CD4-positive, alpha-beta memory T cell (primary cell): ENCODE measurements at regions not wholly inside any gene's neighbourhood (a gene's known extent, or its start where the extent isn't known, plus 50 kb on each side); places are given as distances from the start of the nearest gene placed in this dataset.

ENCODE experiments used
- CTCF ChIA-PET: fragments of 350-600 bp; sonication (Branson Sonifier 250); formaldehyde crosslinking; loops from one replicate; lab custom pipeline; 2021; ENCODE audit warnings: inconsistent platforms; ENCODE audit not compliant: partially characterized antibody; lab: Charles Lee
- POLR2A ChIA-PET: fragments of 350-600 bp; sonication (Branson Sonifier 250); formaldehyde crosslinking; loops from one replicate; lab custom pipeline; 2021; ENCODE audit not compliant: partially characterized antibody; lab: Charles Lee
- DNase-seq, 5 donors: peaks; one replicate each; pipeline versions ENCODE4 v3.0.0 to v3.0.0-alpha.2; 2020 to 2022; ENCODE audit warnings: mixed read lengths in 1 of 5
- H3K27ac ChIP-seq: one replicate; pipeline ENCODE4 v1.7.0; 2013; ENCODE audit warnings: low read depth, low read length
- H3K27me3 ChIP-seq: 2 replicates; pipeline ENCODE4 v1.7.0; 2013; ENCODE audit warnings: mild to moderate bottlenecking, low read length, moderate library complexity; ENCODE audit not compliant: insufficient read depth
- H3K36me3 ChIP-seq: 2 replicates; pipeline ENCODE4 v1.7.0; 2013; ENCODE audit warnings: mild to moderate bottlenecking, low read length, moderate library complexity; ENCODE audit not compliant: insufficient read depth
- H3K4me1 ChIP-seq: 2 replicates; pipeline ENCODE4 v1.7.0; 2013; ENCODE audit warnings: mild to moderate bottlenecking, low read length, moderate library complexity; ENCODE audit not compliant: insufficient read depth
- H3K4me3 ChIP-seq, 2 donors: one replicate each; pipeline ENCODE4 v1.7.0; 2013; ENCODE audit warnings: low read length in 2 of 2, mild to moderate bottlenecking in 1 of 2
- H3K9me3 ChIP-seq, 2 donors: one replicate each; pipeline ENCODE4 v1.7.0; 2013; ENCODE audit warnings: low read length in 2 of 2, control low read depth in 1 of 2; ENCODE audit not compliant: control insufficient read depth in 1 of 2
- H3K27ac Mint-ChIP-seq, 7 donors: one replicate each; pipeline ENCODE4 v1.8.0; 2020 to 2021; ENCODE audit warnings: mixed read lengths in 7 of 7, mild to moderate bottlenecking in 6 of 7, inconsistent platforms in 3 of 7, moderate library complexity in 3 of 7
- H3K27me3 Mint-ChIP-seq, 2 donors: one replicate each; pipeline ENCODE4 v1.8.0; 2020 to 2021; ENCODE audit warnings: mixed read lengths in 2 of 2
- H3K36me3 Mint-ChIP-seq, 2 donors: one replicate each; pipeline ENCODE4 v1.8.0; 2020 to 2021; ENCODE audit warnings: mixed read lengths in 2 of 2, inconsistent platforms in 1 of 2, mild to moderate bottlenecking in 1 of 2
- H3K4me1 Mint-ChIP-seq, 4 donors: one replicate each; pipeline ENCODE4 v1.8.0; 2020 to 2021; ENCODE audit warnings: mixed read lengths in 4 of 4, mild to moderate bottlenecking in 1 of 4
- H3K4me3 Mint-ChIP-seq, 8 donors: one replicate each; pipeline ENCODE4 v1.8.0; 2020 to 2021; ENCODE audit warnings: mixed read lengths in 8 of 8, mild to moderate bottlenecking in 7 of 8, moderate library complexity in 6 of 8, inconsistent platforms in 3 of 8
- H3K9me3 Mint-ChIP-seq, 8 donors: one replicate each; pipeline ENCODE4 v1.8.0; 2020 to 2021; ENCODE audit warnings: mixed read lengths in 8 of 8, mild to moderate bottlenecking in 5 of 8, inconsistent platforms in 3 of 8, moderate library complexity in 1 of 8
- intact Hi-C: fragments of 100-400 bp; cut with micrococcal nuclease; formaldehyde crosslinking; loops from one replicate; pipeline ENCODE4 v1.15.1; 2023

- H3K4me3 Mint-ChIP-seq: no peak overlapping the region
- Histone ChIP-seq H3K9me3 (no peaks in the 10 kb centered on the region), H3K4me3 (no peak overlapping the region), H3K27me3 (no peaks in the 10 kb centered on the region), H3K4me1 (no peaks in the 10 kb centered on the region), H3K27ac (no peak overlapping the region), H3K36me3 (no peaks in the 10 kb centered on the region)
- H3K4me1 Mint-ChIP-seq: no peaks in the 10 kb centered on the region
- POLR2A ChIA-PET: no interaction called here
- peaks cover 0 to 48% (median 21%) of the 10 kb centered on the region in 8 donors for H3K9me3 Mint-ChIP-seq
- intact Hi-C loops: no loop called here
- H3K27ac Mint-ChIP-seq: no peak overlapping the region
- CTCF ChIA-PET: interaction anchor here (0.9 to 1.5 kb wide), 4 partner anchors 8 to 311 kb away, joined by 3 read pairs; no protein-coding TSS in a partner anchor
- DNase-seq: no peak
- H3K36me3 Mint-ChIP-seq: peaks cover 0 to 3% of the 10 kb centered on the region in 2 donors
- H3K27me3 Mint-ChIP-seq: peaks cover 5 to 6% of the 10 kb centered on the region in 2 donors
Observed at GRCh38 chr6:137652961-137653705, 158.9 kb upstream of the OLIG3 start.

GRCh38 chr6:137653706-137654059 is 159.5 kb upstream of the OLIG3 start:
- intact Hi-C loops: no loop called here
- Mint-ChIP-seq H3K4me3 (no peak overlapping the region), H3K27me3 (peaks cover 4 to 7% of the 10 kb centered on the region in 2 donors), H3K9me3 (peaks cover 0 to 48% (median 21%) of the 10 kb centered on the region in 8 donors), H3K4me1 (no peaks in the 10 kb centered on the region), H3K36me3 (peaks cover 0 to 3% of the 10 kb centered on the region in 2 donors), H3K27ac (no peak overlapping the region)
- Histone ChIP-seq H3K36me3 (no peaks in the 10 kb centered on the region), H3K27ac (no peak overlapping the region), H3K4me1 (no peaks in the 10 kb centered on the region), H3K9me3 (no peaks in the 10 kb centered on the region), H3K27me3 (no peaks in the 10 kb centered on the region), H3K4me3 (no peak overlapping the region)
- ChIA-PET CTCF (interaction anchor here (0.9 to 1.0 kb wide), 2 partner anchors 12 to 15 kb away, joined by 3 read pairs; no protein-coding TSS in a partner anchor), POLR2A (no interaction called here)
- no peak for DNase-seq

GRCh38 chr6:137654365-137654981 is 160.3 kb upstream of the OLIG3 start:
- POLR2A ChIA-PET: no interaction called here
- H3K4me1 ChIP-seq: no peaks in the 10 kb centered on the region
- CTCF ChIA-PET: no interaction called here
- H3K9me3 Mint-ChIP-seq: peaks cover 0 to 48% (median 21%) of the 10 kb centered on the region in 8 donors
- no peak overlapping the region for H3K27ac Mint-ChIP-seq
- no peak overlapping the region for H3K4me3 Mint-ChIP-seq
- no peaks in the 10 kb centered on the region for H3K36me3 ChIP-seq
- no peak overlapping the region for H3K27ac ChIP-seq
- peaks cover 2 to 7% of the 10 kb centered on the region in 2 donors for H3K27me3 Mint-ChIP-seq
- H3K27me3 ChIP-seq: no peaks in the 10 kb centered on the region
- H3K36me3 Mint-ChIP-seq: peaks cover 0 to 3% of the 10 kb centered on the region in 2 donors
- no peak overlapping the region for H3K4me3 ChIP-seq
- H3K4me1 Mint-ChIP-seq: no peaks in the 10 kb centered on the region
- intact Hi-C loops: no loop called here
- DNase-seq: no peak
- no peaks in the 10 kb centered on the region for H3K9me3 ChIP-seq

- H3K27ac ChIP-seq: no peak overlapping the region
- H3K27me3 ChIP-seq: no peaks in the 10 kb centered on the region
- Mint-ChIP-seq H3K27ac (no peak overlapping the region), H3K4me1 (no peaks in the 10 kb centered on the region), H3K36me3 (peaks cover 0 to 3% of the 10 kb centered on the region in 2 donors), H3K4me3 (no peak overlapping the region), H3K9me3 (peaks cover 0 to 48% (median 21%) of the 10 kb centered on the region in 8 donors), H3K27me3 (peaks cover 0 to 7% of the 10 kb centered on the region in 2 donors)
- ChIA-PET CTCF (no interaction called here), POLR2A (no interaction called here)
- DNase-seq: no peak
- intact Hi-C loops: no loop called here
- H3K9me3 ChIP-seq: no peaks in the 10 kb centered on the region
- no peaks in the 10 kb centered on the region for H3K4me1 ChIP-seq
- H3K4me3 ChIP-seq: no peak overlapping the region
- H3K36me3 ChIP-seq: no peaks in the 10 kb centered on the region
Observed at GRCh38 chr6:137655291-137655690, 161.1 kb upstream of the OLIG3 start.

GRCh38 chr6:137656735-137657134 is 162.5 kb upstream of the OLIG3 start:
- H3K27ac Mint-ChIP-seq: no peak overlapping the region
- no peak overlapping the region for H3K27ac ChIP-seq
- intact Hi-C loops: no loop called here
- H3K4me3 Mint-ChIP-seq: no peak overlapping the region
- peaks cover 0 to 45% (median 21%) of the 10 kb centered on the region in 8 donors for H3K9me3 Mint-ChIP-seq
- no peaks in the 10 kb centered on the region for H3K36me3 ChIP-seq
- H3K27me3 Mint-ChIP-seq: peaks cover 0 to 4% of the 10 kb centered on the region in 2 donors
- CTCF ChIA-PET: no interaction called here
- no peaks in the 10 kb centered on the region for H3K9me3 ChIP-seq
- H3K4me1 ChIP-seq: no peaks in the 10 kb centered on the region
- no peaks in the 10 kb centered on the region for H3K4me1 Mint-ChIP-seq
- peaks cover 0 to 3% of the 10 kb centered on the region in 2 donors for H3K36me3 Mint-ChIP-seq
- H3K27me3 ChIP-seq: no peaks in the 10 kb centered on the region
- DNase-seq: no peak
- POLR2A ChIA-PET: no interaction called here
- H3K4me3 ChIP-seq: no peak overlapping the region

GRCh38 chr6:137657351-137657911 is 163.2 kb upstream of the OLIG3 start:
- no peaks in the 10 kb centered on the region for H3K4me1 ChIP-seq
- ChIA-PET POLR2A (no interaction called here), CTCF (interaction anchor here (1.3 to 1.6 kb wide), 2 partner anchors 25 to 451 kb away, joined by 3 to 5 read pairs; no protein-coding TSS in a partner anchor)
- no peaks in the 10 kb centered on the region for H3K27me3 ChIP-seq
- no peak overlapping the region for H3K4me3 ChIP-seq
- intact Hi-C loops: no loop called here
- H3K4me1 Mint-ChIP-seq: no peaks in the 10 kb centered on the region
- H3K36me3 Mint-ChIP-seq: peaks cover 0 to 3% of the 10 kb centered on the region in 2 donors
- no peaks in the 10 kb centered on the region for H3K36me3 ChIP-seq
- peaks cover 0 to 38% (median 19%) of the 10 kb centered on the region in 8 donors for H3K9me3 Mint-ChIP-seq
- H3K4me3 Mint-ChIP-seq: no peak overlapping the region
- no peak overlapping the region for H3K27ac ChIP-seq
- peaks cover 0 to 4% of the 10 kb centered on the region in 2 donors for H3K27me3 Mint-ChIP-seq
- DNase-seq: no peak
- H3K9me3 ChIP-seq: no peaks in the 10 kb centered on the region
- no peak overlapping the region for H3K27ac Mint-ChIP-seq

- ChIA-PET CTCF (interaction anchor here (0.7 to 1.8 kb wide), 8 partner anchors 10 to 450 kb away, joined by 3 to 13 read pairs (median 4); no protein-coding TSS in a partner anchor), POLR2A (no interaction called here)
- Histone ChIP-seq H3K4me1 (no peaks in the 10 kb centered on the region), H3K27ac (no peak overlapping the region), H3K27me3 (no peaks in the 10 kb centered on the region), H3K4me3 (no peak overlapping the region), H3K36me3 (no peaks in the 10 kb centered on the region), H3K9me3 (no peaks in the 10 kb centered on the region)
- peaks cover 0 to 3% of the 10 kb centered on the region in 2 donors for H3K36me3 Mint-ChIP-seq
- no peak for DNase-seq
- H3K9me3 Mint-ChIP-seq: peaks cover 0 to 31% (median 17%) of the 10 kb centered on the region in 8 donors
- peaks cover 0 to 4% of the 10 kb centered on the region in 2 donors for H3K27me3 Mint-ChIP-seq
- no peak overlapping the region for H3K4me3 Mint-ChIP-seq
- intact Hi-C loops: no loop called here
- no peaks in the 10 kb centered on the region for H3K4me1 Mint-ChIP-seq
- no peak overlapping the region for H3K27ac Mint-ChIP-seq
Observed at GRCh38 chr6:137658287-137658686, 164.1 kb upstream of the OLIG3 start.
